Activated CD8-positive, alpha-beta memory T cell treated with anti-CD3 and anti-CD28 coated beads for 1 hour (primary cell): ENCODE measurements at regions not wholly inside any gene's neighbourhood (a gene's known extent, or its start where the extent isn't known, plus 50 kb on each side); places are given as distances from the start of the nearest gene placed in this dataset.

Source experiments
- DNase-seq, 2 donors: peaks; one replicate each; pipeline ENCODE4 v3.0.0-alpha.2; 2020; ENCODE audit warnings: low read depth in 1 of 2; ENCODE audit errors: extremely low read depth in 1 of 2

DNA sequence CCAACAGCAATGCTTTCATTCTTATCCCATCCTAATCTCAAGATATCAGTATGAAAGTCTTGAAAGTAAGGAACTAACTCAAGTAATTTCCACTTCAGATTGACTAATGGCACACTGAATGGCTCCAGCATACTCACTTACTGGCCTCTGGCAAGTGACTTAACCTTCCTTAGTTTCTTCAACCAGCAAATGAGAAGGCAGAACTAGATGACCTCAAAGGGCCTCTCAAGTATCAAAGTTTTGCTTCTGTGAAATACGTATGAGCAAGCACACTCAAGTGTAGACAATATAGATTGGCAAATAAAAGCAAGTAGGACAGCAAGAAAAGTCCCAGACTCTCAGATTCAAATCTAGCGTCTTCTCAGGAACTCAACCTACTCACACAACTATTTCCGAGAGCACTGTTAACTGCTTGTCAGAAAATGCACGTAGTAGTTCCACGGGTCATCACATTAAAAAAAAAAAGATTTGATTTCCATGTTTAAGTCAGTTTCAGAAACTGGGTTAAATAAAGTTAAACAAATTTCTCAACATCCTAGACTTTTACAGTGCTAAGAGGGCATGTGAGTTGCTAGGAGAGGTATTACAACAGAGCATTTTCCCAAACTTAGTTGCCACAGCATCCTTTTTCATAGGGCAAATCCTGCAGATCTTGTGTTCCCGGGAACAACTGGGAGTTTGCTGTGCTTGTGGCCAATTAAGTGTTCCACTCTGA, 276.9 kb upstream of the KLF14 start:
- no peak for DNase-seq

DNA sequence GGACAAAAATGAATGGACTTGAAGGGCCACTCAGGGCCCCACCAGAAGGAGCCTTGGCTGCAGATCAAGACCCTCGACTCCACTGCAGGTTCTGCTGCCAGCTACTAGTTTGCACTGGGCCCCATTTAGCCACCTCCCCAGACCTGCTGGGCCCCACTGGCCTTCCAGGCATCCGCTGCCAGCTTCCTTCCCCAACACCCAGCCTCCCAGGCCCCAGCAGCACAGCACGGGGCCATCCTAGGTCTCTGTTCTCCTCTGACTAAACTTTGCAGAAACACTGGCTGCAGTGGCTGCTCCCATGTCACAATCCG, 277.4 kb upstream of the KLF14 start:
- DNase-seq, result no peak

DNA sequence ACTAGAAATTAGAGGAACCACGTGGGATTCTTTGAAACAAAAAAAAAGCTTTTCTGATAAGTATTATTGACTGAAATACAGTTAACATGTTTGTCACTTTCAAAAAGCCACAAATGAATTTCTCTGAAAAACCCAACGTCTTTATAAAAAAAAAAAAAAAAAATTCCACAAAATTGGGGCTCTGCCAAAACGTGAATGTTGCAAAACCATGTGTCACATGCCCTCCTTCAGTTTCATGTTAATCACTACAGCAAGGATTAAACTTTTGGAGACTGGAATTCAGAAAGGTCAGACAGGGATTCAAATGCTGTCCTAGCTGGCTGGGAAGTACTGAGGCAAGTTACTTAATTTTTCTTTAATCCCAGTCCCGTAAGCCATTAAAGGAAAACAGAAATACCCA, 278.0 kb upstream of the KLF14 start:
- DNase-seq, result no peak

DNA sequence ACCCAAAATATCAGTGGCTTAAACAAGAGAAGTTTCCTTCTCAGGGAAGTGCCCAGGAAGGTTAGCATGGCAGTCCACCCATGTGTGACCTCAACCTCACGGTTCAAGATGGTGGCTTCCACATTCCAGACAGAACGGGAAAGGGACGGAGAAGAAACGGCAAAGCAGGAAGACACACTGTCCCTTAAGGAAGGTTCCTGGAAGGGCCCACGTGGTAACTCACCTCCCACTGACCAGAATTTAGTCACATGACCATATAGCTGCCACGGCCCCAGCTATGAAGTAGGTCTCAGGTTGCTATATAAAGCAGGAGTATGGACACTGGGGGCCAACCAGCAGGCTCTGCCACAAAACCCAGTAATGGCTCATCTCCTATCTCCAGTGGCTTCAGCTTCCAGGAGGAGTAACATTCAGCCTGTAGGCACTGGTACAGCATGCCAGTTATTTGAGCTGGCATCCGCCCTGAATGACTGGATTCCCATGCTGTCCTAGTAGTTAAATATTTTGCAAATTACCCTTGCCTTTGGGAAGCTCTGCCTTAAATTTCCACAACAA, 278.5 kb upstream of the KLF14 start:
- no peak for DNase-seq

DNA sequence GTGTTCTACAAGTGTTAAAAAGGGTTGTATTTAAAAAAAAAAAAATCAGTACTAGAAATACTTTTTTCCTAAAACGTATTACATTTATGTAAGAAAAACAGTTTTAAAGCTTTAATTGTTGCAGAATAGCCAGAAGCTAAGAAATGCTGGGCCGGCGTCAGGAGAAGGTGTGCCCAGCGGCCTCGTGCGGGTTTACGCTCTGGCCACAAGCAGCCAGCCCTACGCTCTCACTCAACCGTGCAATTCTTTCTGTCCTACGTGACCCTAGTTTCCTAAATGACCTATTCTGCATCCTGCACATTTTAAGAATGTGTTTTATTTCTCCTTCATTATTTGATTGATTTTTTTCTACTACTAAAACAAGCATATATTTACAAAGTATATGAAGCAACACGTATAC, 279.7 kb upstream of the KLF14 start:
- DNase-seq, result no peak

DNA sequence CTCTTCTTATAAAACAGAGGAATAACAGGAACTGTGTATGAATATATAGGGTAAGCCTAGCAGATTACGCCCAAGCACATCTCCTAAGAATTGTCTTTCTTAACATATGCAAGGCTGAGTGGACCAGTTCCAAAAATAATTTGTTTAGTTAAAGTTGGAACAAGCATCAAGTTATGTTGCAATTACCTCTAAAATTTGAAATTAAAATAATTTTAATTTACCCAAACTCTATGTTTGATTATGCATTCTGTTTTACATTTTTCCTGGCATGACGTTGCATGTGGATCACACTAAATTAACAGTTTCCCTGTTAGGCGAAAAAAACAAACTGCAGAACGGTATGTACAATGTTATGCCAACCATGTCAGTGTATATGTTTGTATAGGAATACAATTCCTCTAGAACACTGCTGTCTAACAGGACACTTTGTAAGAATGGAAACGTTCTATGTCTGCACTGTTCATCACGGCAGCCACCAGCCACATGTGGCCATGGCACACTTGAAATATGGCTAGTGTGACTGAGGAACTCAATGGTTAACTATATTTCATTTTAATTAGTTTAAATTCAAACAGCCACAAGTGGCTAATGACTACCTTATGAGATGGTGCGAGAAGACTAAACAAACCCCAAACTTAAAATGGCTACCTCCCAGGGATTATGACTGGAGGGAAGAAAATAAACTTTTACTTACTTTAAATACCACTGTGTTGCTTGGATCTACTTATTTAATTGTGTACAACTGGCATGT, 281.1 kb upstream of the KLF14 start:
- no peak for DNase-seq

DNA sequence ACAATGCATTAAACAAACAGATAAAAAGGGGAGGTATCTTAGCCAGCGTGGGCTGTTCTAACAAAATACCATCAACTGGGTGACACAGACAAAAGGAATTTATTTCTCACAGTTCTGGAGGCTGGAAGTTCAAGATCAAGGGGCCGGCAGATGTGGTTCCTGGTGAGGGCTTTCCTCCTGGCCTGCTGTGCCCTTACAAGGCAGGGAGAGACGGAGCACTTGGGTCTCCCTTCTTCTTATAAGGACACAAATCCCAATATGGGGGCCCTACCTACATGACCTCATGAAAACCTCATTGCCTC, 281.6 kb upstream of the KLF14 start:
- DNase-seq, result no peak

DNA sequence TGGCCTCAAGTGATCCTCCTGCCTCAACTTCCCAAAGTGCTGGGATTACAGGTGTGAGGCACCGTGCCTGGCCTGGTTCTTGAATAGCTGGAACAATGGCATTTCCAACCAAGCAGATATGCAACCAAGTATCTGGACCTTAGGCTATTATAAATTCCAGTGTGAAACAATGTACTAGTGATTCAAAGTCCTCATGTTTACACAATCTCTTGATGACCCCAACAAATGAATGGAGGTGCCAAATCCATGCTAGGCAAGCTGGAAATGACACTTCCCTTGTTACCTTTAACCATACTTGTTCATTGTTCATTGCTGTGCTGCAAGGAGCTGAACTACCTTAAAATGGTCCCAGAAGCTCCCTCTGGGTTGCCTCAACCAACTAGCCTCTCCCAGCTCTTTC, 282.2 kb upstream of the KLF14 start:
- no peak for DNase-seq

DNA sequence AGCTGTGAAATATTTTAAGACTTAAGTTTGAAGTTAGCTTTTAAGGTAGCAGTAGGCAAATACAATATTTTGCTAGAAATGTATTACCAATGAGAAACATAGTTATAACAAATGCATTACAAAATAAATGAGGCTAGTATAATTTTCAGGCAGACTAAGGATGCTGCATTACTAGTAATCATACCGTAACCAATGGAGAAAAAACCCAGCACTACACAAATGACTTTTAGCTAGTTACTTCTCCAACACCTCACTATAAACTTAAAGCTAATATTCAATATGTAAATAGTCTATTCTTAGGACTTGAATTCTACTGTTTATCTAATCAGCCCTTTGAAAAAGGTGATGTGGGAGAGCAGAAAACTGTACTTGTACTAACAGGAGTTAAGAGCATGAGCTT, 285.3 kb upstream of the KLF14 start:
- DNase-seq, result no peak

DNA sequence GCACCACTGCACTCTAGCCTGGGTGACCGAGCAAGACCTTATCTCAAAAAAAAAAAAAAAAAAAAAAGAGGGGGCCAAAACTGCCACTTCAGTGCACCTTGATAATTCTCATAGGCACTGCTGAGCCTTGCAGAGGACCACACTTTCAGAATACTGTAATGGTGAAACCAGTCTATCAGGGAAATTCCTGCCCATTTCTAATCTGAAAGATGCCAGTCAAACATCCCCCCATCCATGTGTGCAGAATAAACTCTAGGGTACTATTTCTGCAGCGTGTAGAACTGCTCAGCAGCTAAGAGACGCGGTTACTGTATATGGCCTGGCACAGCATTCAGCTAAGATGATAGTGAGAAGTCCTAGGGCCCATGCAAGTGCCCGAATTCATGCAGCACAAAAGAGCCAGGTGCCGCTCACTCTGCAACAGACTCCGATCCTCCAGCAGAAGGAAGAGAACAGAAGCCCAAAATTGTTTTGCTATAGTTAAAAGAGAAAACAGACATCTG, 286.8 kb upstream of the KLF14 start:
- no peak for DNase-seq

DNA sequence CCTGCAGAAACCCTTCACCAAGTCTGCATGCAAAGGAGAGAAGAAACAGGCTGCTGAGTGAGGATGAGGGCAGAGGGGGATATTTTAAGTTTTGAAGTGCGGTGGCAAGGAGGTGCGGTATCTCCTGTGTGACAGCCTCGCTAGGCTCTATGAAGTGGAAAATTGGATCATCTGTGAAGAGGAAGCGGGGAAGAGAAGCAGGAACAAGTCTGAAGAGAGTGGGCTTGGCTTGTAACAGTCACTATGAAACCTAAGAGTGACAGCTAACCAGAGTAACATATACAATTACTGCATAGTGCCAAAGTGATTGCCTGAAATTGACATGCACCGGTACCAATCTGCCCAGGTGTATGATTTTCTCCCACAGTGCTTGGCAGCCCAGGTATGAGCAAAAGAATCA, 287.5 kb upstream of the KLF14 start:
- DNase-seq, result no peak

DNA sequence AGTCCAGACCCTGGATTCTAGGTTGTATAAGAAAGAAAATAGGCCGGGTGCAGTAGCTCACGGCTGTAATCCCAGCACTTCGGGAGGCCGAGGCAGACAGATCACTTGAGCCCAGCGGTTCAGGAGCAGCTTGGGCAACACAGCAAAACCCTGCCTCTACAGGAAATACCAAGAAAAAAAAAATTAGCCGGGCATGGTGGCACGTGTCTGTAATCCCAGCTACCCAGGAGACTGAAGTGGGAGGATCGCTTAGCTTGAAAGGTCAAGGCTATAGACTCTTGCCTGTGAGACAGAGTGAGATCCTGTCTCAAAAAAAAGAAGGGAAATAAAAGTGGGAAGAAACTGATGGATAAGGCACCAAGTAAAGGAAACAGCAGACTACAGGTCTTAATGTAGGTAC, 287.9 kb upstream of the KLF14 start:
- DNase-seq, result no peak

DNA sequence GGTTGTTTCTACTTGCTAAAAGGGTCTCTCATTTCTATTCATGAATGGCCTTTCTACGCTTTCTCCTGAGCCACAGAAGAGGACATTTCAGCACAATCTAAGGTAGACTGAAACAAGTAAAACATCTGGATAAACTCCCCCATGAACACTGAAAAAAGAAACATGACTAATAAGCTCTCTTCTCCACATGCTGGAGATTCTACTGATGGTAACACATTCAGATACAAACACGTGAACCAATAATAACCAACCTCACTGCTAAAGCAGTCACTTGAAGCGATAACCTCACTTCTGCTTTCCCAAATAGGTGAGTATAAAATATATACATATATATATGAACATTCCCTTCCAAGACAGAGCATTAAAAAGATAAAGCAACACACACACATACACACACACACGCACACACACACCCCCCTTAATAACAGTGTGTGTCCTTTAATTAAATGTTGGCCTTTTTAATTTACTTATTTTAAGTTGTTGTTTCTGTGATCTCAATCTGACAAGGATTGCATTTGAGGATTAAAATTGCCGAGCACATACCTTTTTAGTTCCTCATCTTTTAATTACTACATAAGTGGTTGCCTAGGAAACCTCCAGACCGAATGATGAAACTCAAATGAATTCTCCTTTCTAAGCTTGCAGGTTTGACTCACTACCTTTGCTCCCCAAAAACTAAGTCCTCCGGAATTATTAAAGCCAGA, 292.4 kb upstream of the KLF14 start:
- no peak for DNase-seq

DNA sequence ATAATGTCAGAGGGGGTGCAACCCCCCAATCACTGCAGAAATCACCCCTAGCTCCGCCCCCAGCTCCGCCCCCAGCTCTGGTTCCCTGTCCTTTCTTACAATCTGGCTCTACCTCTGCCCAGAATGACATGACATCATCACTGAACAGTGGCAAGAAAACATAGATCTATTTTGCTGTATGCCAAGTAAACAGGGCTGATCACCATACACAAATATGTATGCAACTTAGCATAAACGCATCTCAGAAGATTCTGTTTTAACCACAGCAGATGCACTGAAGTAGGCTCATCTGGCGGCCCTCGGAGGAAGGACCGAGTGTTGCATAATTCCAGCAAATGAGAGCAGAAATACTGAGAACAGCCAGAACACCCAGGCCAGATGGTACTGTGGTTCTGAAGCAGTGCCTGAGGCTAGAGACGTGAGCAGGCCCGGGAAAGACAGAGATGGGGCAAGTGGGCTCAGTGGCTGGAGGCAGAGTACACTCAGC, 293.3 kb upstream of the KLF14 start:
- DNase-seq, result no peak

DNA sequence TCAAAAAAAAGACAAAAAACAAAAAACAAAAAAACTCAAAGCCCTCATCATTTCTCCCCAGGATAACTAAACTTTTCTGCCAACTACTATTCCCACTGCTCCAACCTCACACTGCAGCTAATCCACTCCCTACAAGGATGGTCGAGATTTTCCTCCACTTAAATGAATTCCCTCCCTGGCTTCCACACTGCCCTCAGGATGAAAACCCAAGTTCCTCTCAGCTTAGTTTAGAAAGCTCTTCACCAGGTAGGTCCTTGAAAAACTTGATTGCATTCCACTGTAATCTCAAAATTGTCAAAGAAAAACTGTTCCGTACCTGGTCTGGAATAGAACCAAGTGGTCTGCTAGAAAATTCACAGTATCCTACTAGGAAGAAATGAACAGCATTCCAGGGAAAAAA, 294.3 kb upstream of the KLF14 start:
- DNase-seq, result no peak

DNA sequence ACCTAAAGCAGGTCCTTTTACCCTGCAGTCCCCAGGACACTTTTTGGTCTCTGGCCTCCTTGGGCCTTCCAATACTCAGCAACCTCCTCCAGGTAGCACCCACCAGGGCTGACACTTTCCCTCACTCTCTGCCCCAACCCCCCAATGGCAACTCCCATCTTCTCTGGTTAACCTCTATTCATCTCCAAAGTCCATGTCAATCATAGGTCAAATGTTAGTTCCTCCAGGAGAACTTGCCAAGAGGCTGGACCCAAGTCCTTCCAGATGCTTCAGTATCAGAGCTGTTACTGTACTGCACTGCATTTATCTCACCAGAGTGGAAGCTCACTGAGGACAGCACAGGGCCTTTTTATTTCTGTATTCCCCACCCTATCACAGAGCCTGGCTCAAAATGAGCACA, 295.0 kb upstream of the KLF14 start:
- no peak for DNase-seq

DNA sequence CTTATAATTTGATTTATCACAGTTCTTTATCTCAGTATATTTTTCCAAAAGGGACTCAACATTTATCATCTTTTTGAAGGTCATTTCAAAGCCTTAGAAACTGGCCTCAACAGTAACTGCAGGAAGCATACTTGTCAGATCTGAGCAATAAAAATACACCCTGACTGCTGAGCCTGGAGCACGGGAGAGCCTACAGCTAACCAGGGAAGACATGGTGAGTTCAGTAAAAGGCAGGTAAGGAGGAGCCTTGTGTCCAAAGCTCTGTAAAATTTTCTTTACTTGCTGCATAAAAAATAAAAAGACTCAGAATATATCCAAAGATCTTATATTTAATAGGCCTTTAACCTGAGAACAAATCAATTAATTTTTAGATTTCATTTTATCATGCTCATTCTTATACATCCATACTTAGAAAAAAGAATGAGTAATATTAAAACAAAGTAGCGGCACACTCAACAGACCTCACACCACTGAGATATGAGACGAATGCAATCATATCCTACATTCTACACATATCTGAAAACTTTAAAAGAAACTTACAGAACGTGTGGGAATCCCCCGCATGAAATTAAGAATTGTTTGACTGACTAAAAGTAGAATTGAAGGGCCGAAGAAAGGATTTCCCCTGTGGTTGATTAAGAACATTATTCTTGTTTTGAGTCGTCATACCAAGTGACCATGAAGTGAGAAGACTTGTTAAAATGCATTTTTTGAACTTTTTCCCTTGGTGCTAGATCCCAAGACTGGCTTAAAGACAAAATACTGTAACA, 296.4 kb upstream of the MKLN1 start:
- DNase-seq, result no peak

DNA sequence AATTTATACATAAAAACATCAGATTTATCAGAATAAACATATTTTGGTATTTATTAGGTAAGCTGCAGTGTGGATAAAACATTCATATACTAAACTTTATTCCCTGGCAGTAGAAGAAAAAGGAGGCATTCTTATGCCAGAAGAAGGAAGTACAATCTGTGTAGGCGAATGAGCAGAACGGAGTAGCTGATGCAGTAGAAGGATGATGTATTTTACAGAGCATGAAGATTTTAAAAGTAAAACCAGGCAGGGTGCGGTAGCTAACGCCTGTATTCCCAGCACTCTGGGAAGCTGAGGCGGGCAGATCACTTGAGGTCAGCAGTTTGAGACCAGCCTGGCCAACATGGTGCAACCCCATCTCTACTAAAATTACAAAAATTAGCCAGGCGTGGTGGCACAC, 294.9 kb upstream of the MKLN1 start:
- no peak for DNase-seq

DNA sequence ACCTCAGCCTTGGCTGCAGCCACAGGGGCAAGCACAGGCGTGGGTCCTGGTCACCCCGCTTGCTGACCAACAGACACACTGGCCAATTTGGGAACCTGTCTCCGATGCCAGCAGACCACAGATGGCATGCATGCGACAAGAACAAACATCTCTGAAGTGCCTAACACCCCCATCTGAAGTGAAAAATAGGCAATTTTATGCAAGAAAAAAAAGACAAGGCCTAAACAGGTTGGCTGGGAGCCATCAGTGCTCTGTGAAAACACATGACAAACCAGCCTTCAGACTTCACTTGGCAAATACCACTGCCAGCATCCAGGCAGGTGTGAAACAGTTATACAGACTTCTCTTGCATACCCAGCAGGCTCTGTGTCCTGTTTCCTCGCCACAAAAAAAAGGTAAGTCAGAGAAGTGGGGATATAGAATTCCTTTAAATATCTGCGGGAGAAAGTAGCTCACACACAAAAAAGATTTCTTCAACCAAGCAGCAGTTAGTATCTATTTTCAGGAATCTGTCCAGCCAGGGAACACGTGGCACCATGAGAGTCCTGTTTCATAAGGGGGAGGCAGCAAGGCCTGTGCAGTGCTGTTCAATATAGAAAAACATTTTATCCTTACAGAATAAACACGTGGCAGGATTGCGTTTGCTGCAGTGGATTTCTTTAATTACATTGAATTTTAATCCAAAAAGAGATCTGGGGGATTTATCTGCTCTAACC, 293.4 kb upstream of the MKLN1 start:
- DNase-seq, result no peak

DNA sequence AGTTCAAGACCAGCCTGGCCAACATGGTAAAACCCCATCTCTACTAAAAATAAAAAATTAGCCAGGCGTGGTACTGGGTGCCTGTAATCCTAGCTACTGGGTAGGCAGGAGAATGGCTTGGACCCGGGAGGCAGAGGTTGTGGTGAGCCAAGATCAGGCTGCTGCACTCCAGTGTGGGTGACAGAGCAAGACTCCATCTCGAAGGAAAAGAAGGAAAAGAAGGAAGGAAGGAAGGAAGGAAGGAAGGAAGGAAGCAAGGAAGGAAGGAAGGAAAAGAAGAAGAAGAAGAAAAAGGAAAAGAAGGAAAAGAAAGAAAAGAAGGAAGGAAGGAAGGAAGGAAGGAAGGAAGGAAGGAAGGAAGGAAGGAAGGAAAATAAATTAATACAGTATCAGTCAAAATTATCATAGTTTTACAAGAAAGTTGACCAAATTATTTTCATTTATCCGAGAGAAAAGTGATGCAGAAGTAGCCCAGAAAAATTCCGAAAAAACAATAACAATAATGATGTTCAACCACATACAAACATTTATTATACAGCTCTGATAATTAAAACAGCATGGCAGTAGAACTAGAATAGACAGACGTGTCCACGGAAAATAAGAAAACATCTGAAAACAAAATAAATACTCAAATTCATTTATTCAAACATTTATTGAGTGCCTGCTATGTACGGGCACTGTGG, 292.4 kb upstream of the MKLN1 start:
- DNase-seq, result no peak
